ENCODE measurements at regions not wholly inside any gene's neighbourhood (a gene's known extent, or its start where the extent isn't known, plus 50 kb on each side); places are given as distances from the start of the nearest gene placed in this dataset.

DNA sequence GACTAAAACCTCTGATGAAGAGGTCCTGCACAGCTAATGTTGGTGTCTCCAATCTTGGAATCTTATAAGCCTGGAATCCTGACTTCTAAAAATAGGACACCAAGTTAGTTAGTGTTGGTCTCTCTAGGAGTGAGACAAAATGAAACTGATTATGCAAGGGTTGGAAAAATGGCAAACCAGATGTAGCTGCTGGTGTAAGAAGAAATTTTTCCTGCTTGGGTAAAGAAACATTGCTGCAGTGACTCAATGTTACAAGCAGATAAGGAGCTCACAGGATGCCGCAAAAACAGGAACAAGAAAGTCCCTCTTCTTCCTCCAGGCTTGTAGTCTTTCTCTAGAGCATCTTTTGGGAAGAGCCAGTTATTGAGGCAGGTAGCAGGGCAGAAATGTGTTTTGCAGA, 449.0 kb downstream of the ETV1 start:
- TF ChIP-seq, protein P1, sequence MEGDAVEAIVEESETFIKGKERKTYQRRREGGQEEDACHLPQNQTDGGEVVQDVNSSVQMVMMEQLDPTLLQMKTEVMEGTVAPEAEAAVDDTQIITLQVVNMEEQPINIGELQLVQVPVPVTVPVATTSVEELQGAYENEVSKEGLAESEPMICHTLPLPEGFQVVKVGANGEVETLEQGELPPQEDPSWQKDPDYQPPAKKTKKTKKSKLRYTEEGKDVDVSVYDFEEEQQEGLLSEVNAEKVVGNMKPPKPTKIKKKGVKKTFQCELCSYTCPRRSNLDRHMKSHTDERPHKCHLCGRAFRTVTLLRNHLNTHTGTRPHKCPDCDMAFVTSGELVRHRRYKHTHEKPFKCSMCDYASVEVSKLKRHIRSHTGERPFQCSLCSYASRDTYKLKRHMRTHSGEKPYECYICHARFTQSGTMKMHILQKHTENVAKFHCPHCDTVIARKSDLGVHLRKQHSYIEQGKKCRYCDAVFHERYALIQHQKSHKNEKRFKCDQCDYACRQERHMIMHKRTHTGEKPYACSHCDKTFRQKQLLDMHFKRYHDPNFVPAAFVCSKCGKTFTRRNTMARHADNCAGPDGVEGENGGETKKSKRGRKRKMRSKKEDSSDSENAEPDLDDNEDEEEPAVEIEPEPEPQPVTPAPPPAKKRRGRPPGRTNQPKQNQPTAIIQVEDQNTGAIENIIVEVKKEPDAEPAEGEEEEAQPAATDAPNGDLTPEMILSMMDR (IDR thresholded peaks at IDR 0.05; ENCODE audit: insufficient read depth, low read length, poor library complexity, severe bottlenecking): no peak
- no peak for TF ChIP-seq EZH2phosphoT487 (conservative IDR thresholded peaks at IDR 0.05; ENCODE audit: low read length)

All from SU-DHL-6 (cell line).